LNCAP (cell line): ENCODE measurements at regions not wholly inside any gene's neighbourhood (a gene's known extent, or its start where the extent isn't known, plus 50 kb on each side); places are given as distances from the start of the nearest gene placed in this dataset.

Experiments used
- CTCF ChIP-seq: fragments of 450-650 bp; IDR thresholded peaks from 2 replicates; pipeline ENCODE4 v1.5.1; 2017; ENCODE audit warnings: mild to moderate bottlenecking

DNA sequence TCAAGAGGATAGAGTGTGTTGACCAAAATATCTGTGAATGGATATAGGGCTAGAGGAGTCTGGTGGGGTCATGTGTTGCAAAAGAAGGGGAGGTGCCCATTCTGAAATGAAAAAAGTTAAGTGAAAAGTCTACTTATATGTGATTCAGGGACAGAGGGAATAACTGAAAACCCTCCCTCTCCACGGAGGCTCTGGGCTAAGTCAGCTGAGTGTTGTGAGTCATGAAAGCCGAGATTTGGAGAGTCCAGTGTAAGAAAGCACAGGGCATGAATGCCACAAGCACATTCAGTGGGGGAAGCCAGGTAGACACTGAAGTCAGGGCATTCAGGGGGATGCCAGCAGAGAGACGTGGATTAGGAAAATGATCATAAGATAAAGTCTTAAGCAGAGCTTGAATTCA is 871.9 kb downstream of the TSN start:
- TF ChIP-seq CTCF = no peak

- no peak for TF ChIP-seq CTCF
Measured at GRCh38 chr2:122634256-122634655, 878.8 kb downstream of the TSN start.

- no peak for TF ChIP-seq CTCF
Measured at GRCh38 chr2:122634920-122635319, 879.5 kb downstream of the TSN start.

DNA sequence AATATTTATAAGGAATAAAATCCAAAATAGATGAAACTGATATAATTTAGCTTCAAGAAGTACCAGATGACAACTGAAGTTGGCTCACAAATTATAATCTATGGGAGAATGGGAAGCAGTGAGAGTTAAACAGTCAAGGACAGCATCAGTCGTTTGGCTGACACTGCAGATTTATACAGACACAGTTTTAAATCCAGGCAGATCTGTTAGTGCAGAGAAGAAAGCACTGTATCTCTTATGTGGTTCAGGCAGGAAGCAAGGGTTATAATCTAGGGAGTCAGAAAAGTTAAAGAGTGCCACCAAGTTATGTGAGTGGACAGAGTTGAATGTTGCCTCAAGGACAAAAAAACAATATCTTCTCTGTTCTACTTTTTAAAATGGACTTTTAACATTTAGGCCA is 880.2 kb downstream of the TSN start:
- no peak for TF ChIP-seq CTCF

DNA sequence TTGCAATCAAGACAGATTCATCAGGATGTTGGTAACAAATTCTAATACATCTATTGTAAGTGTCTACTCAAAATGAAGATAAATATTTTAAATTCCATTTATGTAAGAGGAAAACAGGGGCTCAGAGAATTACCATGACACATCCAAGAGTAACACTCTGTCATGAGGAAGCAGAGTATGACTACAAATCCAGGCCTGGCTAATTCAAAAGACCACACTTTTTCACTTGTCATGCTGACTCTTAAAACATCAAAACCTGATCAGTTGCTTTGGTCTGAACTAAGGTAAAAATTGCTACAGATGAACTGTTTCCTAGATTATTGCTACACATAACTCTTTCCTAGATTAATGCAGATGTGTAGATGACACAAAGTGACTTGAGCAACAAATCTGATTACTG is 880.6 kb downstream of the TSN start:
- TF ChIP-seq CTCF = no peak

- TF ChIP-seq CTCF = no peak
Measured at GRCh38 chr2:122639176-122639575, 883.7 kb downstream of the TSN start.

- no peak for TF ChIP-seq CTCF
Measured at GRCh38 chr2:122639711-122640110, 884.3 kb downstream of the TSN start.

- TF ChIP-seq CTCF = no peak
Measured at GRCh38 chr2:122643725-122644329, 888.4 kb downstream of the TSN start.
